ENCODE measurements at regions not wholly inside any gene's neighbourhood (a gene's known extent, or its start where the extent isn't known, plus 50 kb on each side); places are given as distances from the start of the nearest gene placed in this dataset.

DNA sequence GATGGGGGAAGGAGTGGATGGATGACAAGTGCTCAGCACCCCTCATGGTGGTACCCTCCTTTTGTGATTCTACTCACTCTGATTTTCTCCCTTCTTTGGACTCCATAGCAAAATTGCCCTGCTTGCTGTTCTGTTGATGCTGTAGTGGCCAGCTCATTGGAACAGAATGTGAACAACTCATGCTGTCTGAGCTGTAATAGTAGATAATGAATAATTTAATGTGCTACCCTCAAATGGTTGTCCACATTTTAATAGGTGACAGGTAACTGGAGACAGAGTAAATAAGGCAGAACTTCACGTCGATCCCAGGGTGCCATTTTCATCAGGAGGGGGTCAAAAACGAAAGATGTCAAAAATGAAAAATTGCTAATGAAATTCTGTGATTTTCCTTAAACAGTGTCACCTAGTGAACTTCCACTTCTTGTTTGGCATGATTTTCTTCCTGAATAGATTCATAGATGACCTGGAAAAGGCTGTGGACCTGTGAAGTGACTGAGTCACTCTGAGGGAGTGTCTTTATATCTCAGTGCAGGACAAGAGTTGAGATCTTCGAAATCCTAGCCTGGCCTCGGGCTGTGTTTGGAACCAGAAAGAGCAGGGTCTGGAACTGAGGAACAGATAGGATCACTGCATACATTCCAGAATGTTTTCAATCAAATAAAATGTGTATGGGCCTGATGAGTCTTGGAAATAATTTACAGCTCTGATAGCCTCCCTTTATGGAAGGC is 270.2 kb downstream of the PSAT1 start:
- DNase-seq, result no peak

DNA sequence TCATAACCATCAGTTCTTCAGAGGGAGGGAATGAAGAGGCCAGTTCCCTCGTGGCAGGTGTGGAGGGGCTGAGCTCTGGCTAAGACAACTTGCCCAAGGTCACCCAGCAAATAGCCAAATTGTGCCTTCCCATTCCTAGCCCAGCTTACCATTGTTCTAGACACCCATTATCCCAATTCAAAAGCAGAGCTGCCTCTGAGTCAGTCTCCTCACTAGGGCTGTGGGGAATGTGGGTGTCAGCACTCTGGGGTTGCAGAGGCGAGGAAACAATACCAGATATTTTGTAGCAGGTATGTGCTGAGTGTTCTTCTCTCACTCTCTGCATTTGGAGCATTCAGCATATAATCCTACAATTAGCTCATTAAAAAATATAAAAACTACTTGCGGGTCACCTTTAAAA is 270.8 kb downstream of the PSAT1 start:
- no peak for DNase-seq

DNA sequence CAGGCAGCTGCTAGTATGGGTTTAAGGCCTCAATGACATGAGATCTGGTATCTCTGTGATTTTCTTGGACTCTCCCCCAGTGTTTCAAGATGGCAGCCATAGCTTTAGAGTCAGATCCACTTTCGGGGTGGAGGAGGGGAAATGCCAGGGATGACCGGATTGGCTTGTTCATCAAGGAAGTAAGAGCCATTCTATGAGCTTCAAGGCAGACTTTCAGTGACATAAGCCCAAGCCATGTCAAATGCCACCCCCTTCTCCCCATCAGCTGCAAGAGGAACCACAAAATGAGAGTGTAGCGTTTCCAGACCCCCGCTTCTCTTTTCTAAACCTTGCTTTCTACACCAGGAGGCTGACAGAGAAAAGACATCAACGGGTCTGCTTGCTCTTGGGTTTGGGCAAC is 271.8 kb downstream of the PSAT1 start:
- no peak for DNase-seq

DNA sequence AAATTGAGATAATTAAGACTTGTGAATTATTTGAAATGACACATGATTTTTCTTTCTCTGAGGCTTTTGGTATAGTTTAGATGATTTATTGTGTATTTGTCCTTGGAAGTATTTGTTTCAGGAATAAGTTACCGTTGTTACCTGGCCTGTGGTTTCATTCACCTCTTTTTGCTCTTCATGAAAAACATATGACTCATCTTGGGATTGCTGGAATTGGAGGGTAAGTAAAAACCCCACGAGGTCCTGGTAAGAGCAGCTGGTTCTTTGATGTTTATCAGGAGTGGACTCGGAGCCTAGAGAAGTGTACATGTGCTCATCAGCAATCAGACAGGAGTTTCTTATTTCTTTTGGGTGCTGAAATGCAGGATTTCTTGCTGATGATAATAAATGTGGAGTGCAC is 275.3 kb downstream of the PSAT1 start:
- DNase-seq, result no peak

DNA sequence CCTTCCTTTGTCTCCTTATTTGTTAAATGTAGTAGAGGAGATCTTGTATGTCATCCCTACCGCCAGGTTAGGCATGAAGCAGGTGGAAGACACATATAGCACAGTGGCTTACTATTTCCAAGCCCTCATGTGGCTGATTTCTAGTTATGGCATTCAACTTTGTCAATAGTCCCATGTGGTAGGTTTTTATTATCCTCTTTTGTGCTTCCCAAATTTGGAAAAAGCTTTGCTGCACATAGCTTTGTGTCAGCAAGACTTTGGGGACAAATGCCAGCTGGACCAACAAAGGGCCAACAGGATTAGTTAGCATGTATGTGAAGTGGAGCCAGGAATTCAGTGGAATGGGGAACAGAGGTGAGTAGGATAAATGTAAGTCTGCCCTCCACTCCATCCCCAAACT is 276.3 kb downstream of the PSAT1 start:
- DNase-seq, result peak; percentile 15

DNA sequence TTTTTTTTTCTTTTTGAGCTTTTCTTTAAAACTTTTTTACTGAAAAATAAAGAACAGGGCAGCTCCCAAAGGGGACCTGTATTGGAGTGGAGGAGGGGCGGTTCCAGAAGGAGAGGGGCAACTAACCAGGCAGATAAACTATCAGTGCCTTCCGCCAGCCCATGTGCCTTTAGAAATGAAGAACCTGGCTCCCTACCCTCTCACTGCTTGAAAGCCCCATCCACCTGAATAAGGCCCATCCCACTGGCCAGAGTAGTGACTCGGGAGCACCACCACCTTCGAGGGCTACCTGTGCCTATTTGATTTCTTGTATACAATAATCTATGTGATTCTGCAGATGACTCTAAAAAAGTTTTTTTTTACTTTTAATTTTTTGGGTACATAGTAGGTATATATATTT is 276.7 kb downstream of the PSAT1 start:
- no peak for DNase-seq

DNA sequence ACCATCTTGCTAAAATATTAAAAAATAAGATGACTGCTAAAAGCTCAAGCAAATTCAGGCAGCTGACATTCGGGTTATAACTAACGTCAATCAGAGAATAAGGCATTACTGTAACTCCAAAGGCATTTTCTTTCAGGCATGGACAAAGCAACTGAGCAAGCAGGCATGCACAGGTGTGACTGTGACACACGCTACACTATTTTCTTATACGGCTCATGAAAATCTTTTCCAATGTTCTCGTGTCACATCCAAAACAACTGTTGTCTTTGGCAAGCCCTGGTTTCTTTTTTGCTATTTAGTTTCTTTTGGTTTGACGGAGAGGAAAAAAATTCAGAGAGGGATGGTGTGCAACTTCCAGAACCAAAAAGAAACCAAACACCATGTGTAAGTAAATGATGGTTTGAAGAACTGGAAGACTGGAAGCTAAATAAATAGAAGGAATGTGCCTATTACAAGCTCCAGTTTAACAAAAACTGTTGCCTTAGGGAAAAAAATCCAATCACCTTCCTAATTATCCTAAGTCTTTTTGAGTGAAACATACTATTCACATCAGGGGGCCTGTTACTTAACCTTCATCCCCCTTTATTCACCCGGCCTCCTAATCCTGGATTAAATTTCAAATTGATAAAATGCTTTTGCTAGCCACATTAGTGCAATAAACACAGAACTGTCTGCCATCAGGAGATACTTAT is 277.6 kb downstream of the PSAT1 start:
- peak; percentile 21 for DNase-seq

DNA sequence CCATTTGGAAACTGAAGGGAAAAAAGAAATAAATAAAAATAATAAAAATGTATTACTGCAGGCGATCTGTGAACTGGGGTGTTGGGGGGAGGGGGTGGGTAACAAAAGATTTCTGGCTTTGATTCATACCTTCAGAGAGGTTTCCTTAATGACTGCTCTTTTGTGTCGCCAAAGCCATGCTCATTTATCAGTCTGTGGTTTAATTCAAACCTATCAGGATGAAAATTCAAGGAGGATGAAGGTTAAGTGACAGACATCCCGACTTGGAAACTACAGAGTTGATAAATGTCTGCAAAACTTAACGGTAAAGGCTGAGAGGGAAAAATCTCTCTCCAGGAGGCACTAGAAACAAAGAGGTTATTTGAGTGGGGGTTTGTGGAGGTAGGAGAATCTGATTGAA is 278.2 kb downstream of the PSAT1 start:
- no peak for DNase-seq

DNA sequence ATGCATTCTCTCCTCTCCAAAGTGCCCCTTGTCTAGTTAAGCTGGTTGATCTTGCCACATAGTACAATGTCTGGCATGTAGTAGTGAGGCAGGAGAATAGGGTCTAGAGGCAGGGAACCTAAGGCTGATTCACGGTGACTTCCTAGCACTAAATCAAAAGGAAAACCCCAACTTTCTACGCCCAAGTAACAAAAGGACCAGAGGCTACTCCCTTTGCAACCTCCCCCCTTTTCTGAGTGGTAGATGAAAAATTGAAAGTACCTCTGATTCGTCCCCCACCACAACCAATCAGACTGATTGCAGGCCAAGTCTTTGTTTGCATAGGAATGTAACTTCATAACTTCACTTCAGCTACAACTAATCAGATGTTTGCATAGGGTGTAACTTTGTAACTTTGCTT is 278.8 kb downstream of the PSAT1 start:
- DNase-seq, result no peak

DNA sequence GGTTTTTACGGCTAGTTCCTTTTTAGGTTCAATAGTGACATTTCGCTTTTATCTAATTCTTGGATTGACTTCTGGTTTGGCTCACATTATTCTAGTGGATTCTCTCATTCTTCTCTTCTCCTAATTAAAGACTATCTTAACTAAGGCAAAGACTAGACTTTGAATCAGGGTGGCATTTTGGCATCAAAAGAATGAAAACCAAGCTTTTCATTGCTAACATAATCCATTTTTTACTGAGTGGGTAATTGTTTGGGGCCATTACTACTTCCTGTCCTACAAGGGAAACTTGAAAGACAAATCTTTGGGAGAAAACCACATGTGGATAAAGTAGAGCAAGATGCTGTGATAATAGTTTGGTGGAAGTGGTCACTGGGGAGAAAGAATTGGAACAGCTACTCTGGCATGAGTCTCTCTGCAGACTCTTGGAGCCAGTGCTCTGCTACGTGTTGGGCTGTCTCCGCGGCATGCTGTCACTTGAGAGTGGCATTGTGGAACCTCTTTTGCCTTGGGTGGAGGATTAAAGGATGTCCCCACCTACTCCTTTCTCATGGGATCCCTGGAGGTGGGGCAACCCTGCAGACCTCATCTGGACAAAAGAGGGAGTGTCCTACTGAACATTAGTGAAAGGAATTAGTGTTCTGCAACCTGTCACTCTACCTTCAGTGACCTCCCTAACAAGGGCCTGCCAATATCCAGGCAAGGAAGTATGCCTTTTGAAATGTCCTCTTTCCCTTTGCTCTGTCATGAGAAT is 280.4 kb downstream of the PSAT1 start:
- DNase-seq, result no peak

DNA sequence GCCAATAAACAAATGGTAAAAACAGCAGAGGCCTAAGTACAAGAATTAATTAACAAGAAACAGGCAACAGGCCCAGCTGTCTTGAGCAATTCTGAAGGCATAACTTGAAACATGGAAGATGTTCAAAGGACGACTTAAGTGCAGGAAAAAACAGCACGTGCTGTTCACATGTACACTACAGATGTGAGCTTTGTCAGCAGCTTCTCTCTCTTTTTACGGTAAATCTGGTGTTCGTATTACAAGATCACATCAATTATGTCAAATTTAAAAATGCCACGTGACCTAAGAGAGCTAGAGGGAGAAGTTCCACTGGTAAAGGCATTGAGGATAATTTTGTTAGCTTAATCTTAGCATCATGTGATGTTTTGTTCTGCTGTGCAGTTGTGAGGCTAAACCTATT is 281.1 kb downstream of the PSAT1 start:
- peak; percentile 73 for DNase-seq

DNA sequence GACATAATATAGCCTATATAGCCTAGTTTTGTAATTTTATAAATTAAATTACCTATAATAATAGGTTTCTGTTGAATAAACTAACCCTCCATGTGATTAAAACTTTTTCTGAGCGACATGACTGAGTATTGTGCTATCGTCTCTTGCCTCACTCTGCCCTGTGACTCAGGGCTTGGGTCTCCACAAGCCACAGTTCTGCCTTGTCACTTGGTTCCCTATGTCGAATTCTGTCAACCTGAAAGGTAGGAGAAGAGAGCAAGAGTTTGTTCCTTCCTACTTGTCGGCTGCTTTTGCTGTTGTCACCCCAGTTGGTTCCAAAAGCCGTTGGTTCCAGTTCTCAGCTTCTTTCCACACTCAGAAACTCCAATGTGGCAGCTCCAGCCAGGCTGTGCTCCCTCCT is 285.9 kb downstream of the PSAT1 start:
- DNase-seq, result no peak

DNA sequence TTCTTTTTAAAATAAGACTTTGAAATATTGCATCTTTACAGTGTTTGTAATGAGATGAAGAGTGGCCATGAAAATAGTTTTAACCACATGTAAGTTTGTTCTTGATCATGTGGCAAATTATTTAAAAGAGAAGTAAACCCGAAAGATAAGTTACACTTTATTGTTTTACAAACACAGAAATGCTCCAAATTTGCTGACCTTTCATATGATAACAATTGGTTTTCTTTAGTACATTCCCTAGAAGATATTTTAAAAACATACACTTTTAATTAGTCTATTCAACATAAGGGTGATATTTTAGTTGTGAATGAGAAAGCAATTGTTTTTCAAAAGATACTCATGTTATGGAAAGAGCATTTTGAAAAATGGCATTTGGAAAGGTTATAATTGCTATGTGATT is 287.7 kb downstream of the PSAT1 start:
- no peak for DNase-seq

DNA sequence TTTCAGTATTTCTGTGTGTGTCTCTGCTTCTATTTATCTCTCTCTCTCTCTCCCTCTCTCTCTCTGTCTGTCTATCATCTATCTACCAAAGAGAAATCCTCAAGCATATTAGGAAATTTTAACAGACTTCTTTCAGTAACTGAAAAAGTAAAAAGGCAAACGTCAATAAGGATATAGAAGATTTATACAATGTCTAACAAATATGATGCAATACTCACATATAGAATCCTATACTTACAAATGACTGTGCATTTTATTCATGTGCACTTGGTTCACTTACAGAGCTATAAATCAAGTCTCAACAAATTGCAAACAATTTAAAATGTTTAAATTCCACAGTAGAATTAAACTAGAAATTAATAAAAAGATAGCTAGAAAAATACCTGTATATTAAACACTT is 289.0 kb downstream of the PSAT1 start:
- DNase-seq, result no peak

DNA sequence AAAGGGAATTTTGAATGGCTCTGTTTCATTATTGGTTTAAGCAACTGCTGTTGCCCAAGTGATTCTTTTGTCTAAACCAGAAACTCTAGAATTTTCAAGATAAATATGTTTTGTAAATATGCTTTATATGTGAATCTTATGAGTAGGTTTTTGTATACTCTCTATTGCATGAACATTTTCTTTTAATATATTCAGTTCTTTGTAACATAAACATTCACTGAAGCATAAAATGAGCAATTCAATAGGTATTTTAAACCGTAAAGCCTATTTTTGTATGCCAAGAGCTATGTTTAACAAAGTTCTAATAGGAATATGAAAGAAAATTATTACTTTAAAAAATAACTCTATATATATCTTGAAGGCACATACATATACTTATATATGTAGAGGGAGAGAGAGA is 293.1 kb downstream of the PSAT1 start:
- DNase-seq, result no peak

DNA sequence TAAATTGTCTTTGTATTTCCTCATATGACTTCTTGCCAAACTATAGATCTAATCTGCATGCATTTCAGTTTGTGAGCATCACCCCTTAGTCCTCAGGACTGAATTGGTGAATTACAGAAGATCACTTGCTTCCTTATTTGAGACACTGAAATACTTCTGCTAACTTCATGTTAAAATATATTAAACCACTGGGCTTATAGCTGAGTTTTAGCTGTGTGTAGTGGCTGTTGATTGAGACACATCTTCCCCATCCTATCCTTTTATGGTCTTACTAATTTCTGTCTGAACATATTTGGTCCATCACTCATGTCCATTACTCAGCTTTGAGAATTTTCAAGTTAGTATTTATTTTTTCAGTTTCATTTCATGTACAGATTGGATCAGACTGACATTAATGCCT is 295.9 kb downstream of the PSAT1 start:
- no peak for DNase-seq

DNA sequence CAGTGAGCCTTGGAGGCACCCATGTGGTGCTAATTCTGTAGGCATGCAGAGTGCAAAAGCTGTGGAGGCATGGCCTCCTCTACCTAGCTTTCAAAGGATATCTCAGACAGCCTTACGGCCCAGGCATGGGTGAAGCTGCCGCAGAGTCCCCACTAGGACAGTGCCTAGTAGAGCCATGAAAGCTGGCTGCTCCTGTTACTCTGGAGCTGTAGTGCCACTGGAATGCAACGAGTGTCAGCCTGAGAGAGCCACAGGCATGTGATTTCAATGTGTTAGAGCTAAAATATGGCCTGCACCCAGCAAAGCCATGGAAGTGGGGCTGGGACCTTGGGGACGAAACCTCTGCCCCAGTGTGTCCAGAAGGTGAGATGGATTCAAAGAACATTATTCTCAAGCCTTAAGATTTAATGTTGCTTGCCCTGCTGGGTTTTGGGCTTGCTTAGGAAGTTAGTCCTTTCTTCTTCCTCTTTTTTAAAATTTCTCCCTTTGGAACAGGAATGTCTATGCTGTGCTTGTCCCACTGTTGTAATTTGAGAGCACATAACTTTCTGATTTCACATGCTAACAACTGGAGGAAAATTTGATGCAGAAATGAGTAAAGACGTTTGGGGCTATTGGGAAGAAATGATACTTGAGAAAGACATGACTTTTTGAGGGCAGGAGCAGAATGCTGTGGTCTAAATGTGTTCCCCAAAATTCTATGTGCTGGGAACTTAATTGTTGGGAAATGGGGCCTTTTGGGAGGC is 298.4 kb downstream of the PSAT1 start:
- DNase-seq, result no peak

DNA sequence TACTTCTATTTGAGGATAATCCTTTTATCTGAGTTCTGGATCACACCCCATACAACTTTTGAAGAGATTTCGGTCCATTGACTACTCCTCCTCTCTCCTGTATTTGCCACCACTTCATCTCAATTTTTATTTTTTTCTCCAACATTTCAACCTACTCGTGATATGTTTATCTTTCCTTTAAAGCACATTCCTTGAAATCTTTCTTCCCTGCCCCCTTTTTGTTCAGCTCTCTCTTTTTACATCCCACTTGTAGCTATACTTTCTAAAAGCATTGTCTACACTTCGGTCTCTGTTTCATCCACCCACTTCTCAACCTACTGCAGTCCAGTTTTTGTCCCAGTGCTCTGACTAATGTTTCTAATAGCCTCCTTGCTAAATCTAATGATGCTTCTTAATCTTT is 299.4 kb downstream of the PSAT1 start:
- DNase-seq, result no peak

DNA sequence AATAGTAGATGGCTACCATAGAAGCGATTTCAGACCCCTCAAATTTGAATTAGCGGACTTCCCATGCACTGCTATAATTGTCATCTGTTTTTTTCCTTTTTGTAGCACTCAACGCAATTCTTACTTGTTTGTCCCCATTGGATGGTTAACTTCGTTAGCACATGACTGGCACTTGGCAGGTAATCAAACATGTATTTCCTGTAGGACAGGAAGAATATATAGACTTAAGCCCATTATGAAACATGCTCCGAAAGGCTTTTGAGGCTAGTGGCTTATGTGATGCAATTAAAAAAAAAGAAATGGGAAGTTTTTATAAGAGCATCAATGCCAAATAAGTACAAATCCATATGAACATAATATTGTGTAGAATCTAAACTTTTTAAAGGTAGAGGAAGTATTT is 301.2 kb downstream of the PSAT1 start:
- DNase-seq, result no peak

DNA sequence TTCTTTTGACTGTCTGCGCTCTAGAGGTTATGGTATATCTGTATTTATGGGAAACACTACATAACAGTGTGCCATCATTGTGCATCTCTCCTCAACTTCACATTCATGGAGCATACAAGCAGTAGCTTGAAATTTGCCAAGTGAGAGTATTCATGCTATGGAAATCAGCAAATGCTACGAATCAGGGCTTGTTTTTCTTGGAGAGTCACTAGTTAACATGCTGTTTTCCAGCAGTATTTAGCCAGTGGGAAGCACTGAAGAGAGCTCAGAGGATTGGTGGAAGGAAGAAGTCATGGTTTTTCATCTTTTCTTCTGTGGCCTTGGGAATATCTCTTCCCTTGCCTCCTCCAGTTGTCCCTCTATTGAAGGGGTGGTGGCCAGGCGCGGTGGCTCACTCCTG is 303.0 kb downstream of the PSAT1 start:
- no peak for DNase-seq

DNA sequence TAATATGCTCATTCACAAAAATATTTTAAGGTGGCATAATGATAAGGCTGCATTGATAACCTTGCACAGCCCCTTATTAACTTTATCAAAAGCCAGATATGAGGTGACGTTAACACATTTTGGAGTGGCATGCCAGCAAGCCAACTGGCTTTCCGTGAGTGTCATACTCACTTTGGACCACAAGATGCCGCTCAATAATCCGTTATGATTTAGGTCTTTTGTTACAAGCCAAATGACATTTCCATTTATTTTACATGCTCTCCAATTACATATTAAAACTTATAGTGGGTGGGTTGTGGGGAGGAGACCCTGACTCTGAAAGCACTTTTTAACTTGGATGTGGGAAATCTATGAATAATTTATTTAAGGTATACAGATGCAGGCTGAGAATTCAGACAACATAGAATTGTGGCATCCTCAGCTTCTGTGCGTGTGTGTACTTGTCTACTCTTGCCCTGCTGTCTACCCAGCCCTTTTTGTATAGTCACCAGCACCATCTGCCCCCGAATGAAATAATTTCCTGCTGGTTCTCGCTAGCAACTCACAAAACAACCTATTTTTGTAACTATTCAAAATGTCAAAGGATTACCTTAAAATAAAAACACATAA is 305.1 kb downstream of the PSAT1 start:
- DNase-seq, result peak; percentile 68
